Activated CD4-positive, alpha-beta T cell treated with anti-CD3 and anti-CD28 coated beads, Interleukin-2, amount 10 ng/mL, durations not matched to agents 24 days and 14 days (primary cell): ENCODE measurements at regions not wholly inside any gene's neighbourhood (a gene's known extent, or its start where the extent isn't known, plus 50 kb on each side); places are given as distances from the start of the nearest gene placed in this dataset.

Source experiments
- DNase-seq: peaks from one replicate; pipeline ENCODE4 v3.0.0; 2022
- H3K27ac Mint-ChIP-seq: one replicate; pipeline ENCODE4 v1.8.0; 2022; ENCODE audit warnings: mild to moderate bottlenecking, mixed read lengths
- H3K27me3 Mint-ChIP-seq: one replicate; pipeline ENCODE4 v1.8.0; 2022; ENCODE audit warnings: mixed read lengths
- H3K36me3 Mint-ChIP-seq: one replicate; pipeline ENCODE4 v1.8.0; 2022; ENCODE audit warnings: low read depth, mild to moderate bottlenecking, mixed read lengths
- H3K4me1 Mint-ChIP-seq: one replicate; pipeline ENCODE4 v1.8.0; 2021; ENCODE audit warnings: mixed read lengths
- H3K4me3 Mint-ChIP-seq: one replicate; pipeline ENCODE4 v1.8.0; 2022; ENCODE audit warnings: mild to moderate bottlenecking, moderate library complexity, mixed read lengths
- H3K9me3 Mint-ChIP-seq: one replicate; pipeline ENCODE4 v1.8.0; 2021; ENCODE audit warnings: mixed read lengths
- intact Hi-C: fragments of 100-400 bp; cut with micrococcal nuclease; formaldehyde crosslinking; loops from one replicate; pipeline ENCODE4 v1.15.1; 2023

DNA sequence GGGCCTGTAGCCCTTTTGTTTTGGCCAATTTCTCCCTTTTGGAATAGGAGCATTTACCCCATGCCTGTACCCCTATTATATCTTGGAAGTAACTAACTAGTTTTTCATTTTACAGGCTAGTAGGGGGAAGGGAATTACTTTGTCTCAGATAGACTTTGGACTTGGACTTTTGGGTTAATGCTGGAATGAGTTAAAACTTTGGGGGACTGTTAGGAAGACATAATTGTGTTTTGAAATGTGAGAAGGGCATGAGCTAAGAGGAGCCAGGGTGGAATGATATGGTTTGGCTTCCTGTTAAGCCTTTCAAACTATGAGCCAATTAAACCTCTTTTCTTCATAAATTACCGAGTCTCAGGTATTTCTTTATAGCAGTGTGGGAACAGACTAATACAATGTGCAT, 168.1 kb downstream of the FGF1 start:
- Mint-ChIP-seq H3K4me3 (no peak overlapping the region), H3K9me3 (peaks cover 8% of the 10 kb centered on the region), H3K4me1 (peaks cover 3% of the 10 kb centered on the region), H3K27me3 (peaks cover 3% of the 10 kb centered on the region), H3K27ac (no peak overlapping the region), H3K36me3 (peaks cover 2% of the 10 kb centered on the region)
- intact Hi-C loops, result no loop called here
- no peak for DNase-seq

DNA sequence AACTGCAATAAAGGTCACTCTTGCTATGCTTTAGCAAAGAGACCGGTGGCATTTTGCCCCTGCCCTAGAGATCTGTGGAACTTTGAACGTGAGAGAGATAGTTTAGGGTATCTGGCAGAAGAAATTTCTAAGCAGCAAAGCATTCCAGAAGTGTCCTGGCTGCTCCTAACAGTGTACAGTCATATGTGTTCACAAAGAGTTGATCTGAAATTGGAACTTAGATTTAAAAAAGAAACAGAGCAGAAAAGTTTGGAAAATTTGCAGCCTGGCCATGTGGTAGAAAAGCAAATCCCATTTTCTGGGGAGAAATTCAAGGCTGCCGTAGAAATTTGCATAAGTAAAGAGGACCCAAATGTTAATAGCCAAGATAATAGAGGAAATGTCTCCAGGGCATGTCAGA, 169.2 kb downstream of the FGF1 start:
- Mint-ChIP-seq H3K4me3 (no peak overlapping the region), H3K36me3 (peaks cover 2% of the 10 kb centered on the region), H3K4me1 (peaks cover 3% of the 10 kb centered on the region), H3K27me3 (peaks cover 2% of the 10 kb centered on the region), H3K9me3 (peaks cover 11% of the 10 kb centered on the region), H3K27ac (no peak overlapping the region)
- no peak for DNase-seq
- intact Hi-C loops, result no loop called here

DNA sequence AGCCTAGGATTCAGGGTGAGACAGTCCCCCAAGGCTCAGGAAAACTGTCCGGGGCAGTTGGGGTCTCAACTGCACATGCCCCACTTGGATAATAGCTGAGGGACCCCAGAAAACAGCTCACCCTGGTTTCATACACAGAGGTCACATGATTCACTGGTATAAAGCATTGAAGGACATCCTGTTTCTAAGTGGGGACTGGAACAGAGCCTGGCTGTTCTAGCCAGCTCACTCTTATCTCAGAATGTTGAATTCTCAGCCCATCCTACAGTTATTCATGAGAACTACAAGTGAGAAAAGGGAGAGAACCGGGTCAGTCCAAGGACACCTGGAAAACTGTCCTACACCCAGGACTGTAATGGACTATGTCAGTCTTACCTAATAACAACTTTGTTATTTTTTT, 170.9 kb downstream of the FGF1 start:
- no peak for DNase-seq
- intact Hi-C loops, result no loop called here
- Mint-ChIP-seq H3K27me3 (peaks cover 2% of the 10 kb centered on the region), H3K9me3 (peaks cover 11% of the 10 kb centered on the region), H3K4me3 (no peak overlapping the region), H3K36me3 (peaks cover 2% of the 10 kb centered on the region), H3K27ac (no peak overlapping the region), H3K4me1 (peaks cover 3% of the 10 kb centered on the region)

DNA sequence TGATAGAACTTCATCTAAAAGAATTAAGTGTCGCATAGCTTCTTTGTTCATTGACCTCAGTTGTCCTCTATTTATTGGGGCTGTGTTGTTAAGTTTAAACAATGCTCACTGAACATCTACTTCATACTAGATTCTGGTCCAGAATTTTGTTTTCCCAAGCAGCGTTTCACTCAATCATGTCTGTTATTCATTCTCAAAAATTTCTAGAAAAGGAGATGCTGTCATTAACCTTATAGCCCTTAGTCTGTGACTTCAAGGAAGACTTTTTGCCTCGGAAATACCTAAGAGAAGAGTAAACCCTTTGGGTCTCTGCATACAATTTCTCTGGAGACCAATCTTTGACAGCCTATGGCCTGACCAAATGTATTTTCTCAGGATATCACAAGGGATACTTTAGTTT, 171.7 kb downstream of the FGF1 start:
- Mint-ChIP-seq H3K4me1 (peaks cover 3% of the 10 kb centered on the region), H3K27me3 (no peaks in the 10 kb centered on the region), H3K9me3 (peaks cover 11% of the 10 kb centered on the region), H3K4me3 (no peak overlapping the region), H3K27ac (no peak overlapping the region), H3K36me3 (peaks cover 2% of the 10 kb centered on the region)
- intact Hi-C loops, result no loop called here
- no peak for DNase-seq

DNA sequence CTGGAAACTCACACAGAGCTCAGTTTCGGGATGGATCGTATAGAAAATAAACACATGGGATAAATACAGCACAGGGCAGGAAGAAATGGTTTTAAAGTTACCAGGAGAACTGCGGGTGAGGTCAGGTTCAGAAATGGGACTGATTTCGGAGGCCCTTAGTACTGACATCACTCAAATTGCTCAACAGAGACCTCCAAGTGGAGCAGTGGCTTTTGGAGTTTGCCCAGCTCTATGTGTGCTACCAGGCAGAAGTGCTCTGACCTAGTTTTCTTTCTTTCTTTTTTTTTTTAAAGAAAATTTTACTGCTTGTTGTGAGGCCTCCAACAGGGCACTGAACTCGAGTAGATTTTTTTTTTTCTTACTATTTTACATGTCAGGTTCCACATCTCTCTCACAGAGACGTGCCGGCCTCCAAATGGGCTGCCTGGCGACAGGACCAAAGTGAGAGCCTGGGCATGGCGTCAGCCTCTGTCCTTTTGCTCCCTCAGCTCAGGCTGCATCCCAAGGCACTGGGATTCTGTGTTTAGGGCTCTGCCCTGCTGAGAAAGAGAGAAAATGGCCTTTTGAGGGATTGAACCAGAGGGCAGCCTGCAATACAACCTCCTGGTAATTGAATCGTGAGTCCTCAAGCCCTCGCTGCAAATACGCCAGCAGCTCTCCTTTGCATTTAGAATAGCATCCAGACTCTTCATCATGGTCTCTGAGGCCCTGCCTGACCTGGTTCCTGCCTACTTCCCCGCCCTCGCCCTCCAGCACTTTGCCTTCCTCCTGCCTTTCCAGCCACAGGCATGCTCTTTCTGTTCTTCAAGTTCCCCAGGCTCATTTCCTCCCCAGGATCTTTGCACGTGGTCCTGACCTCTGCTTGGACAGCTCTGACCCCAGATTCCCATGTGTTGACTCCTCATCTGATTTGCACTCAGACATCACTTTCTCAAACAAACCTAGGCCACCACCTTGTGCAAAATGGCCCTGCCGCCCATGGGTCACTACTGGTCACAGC, 173.5 kb downstream of the FGF1 start:
- Mint-ChIP-seq H3K4me1 (peaks cover 18% of the 10 kb centered on the region), H3K4me3 (no peak overlapping the region), H3K9me3 (peaks cover 11% of the 10 kb centered on the region), H3K27ac (no peak overlapping the region), H3K27me3 (no peaks in the 10 kb centered on the region), H3K36me3 (peaks cover 2% of the 10 kb centered on the region)
- intact Hi-C loops, result no loop called here
- DNase-seq, result no peak

DNA sequence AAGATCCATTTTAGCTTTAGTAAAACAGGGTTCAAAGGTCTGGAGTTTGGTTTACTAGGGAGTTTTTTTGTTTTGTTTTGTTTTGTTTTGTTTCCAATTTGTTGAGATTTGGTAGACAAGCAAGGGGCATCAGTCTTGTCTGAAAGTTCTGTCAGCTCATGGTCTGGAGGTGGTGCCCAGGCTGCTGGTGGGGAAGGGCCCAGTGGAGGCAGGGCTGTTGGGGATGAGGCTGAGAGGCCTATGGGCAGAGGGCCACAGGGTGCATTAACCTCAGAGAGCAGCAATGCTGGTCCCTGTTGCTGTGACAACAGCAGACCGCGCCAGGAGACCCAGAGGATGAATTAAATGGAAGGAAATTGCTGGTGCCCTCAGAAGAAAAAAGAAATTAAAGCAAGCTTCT, 174.5 kb downstream of the FGF1 start:
- H3K36me3 Mint-ChIP-seq, result peaks cover 2% of the 10 kb centered on the region
- intact Hi-C loops, result no loop called here
- no peak for DNase-seq
- no peaks in the 10 kb centered on the region for H3K27me3 Mint-ChIP-seq
- peaks cover 21% of the 10 kb centered on the region for H3K4me1 Mint-ChIP-seq
- peaks cover 6% of the 10 kb centered on the region for H3K9me3 Mint-ChIP-seq
- no peak overlapping the region for H3K27ac Mint-ChIP-seq
- no peak overlapping the region for H3K4me3 Mint-ChIP-seq

DNA sequence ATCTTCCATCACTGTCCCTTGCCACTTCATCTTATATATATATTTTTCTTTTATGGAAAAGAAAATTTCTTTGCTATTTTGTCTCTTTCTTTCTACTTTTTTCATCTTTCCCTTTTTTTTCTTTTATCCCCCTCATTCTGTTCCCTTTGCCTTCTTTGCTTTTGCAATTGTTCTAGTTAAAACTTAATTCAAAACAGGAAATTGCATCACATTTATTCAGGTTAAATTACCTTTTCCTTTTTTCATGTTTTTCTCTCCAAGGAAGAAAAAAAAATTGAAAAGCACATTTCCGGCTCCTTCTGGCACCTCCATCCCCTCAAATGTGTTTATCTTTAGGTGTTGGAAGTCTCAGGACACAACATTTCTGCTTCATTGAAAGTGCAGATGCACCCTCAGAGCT, 176.9 kb downstream of the FGF1 start:
- Mint-ChIP-seq H3K27me3 (no peaks in the 10 kb centered on the region), H3K9me3 (peaks cover 4% of the 10 kb centered on the region), H3K36me3 (no peaks in the 10 kb centered on the region), H3K27ac (no peak overlapping the region), H3K4me3 (no peak overlapping the region), H3K4me1 (peaks cover 27% of the 10 kb centered on the region)
- no peak for DNase-seq
- intact Hi-C loops, result loop anchor here (5.0 to 10.0 kb wide), 2 partner anchors 77 to 316 kb away; no protein-coding TSS in a partner anchor

DNA sequence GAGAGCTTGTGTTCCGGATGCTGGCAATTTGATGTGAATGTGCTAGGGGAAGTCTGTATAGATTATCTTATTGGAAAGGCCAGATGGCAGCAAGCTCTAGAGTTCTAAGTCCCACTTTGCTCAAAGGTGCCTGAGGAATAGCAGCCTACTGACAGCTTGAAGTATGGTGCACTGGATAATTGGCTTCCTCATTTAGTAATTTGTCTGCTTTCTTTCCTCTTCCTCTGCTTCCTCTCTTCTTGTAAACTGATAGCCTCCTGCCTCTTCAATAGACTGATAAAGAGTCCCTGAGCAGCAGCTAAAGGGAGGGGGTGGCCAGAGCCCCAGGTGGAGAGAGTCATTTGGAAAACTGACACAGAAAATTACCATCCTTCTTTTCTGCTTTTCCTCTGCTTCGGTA, 177.3 kb downstream of the FGF1 start:
- H3K4me3 Mint-ChIP-seq, result no peak overlapping the region
- no peaks in the 10 kb centered on the region for H3K36me3 Mint-ChIP-seq
- H3K4me1 Mint-ChIP-seq, result peaks cover 32% of the 10 kb centered on the region
- intact Hi-C loops, result loop anchor here (5.0 to 10.0 kb wide), 2 partner anchors 76 to 316 kb away; no protein-coding TSS in a partner anchor
- H3K27me3 Mint-ChIP-seq, result no peaks in the 10 kb centered on the region
- no peak overlapping the region for H3K27ac Mint-ChIP-seq
- peaks cover 8% of the 10 kb centered on the region for H3K9me3 Mint-ChIP-seq
- no peak for DNase-seq

DNA sequence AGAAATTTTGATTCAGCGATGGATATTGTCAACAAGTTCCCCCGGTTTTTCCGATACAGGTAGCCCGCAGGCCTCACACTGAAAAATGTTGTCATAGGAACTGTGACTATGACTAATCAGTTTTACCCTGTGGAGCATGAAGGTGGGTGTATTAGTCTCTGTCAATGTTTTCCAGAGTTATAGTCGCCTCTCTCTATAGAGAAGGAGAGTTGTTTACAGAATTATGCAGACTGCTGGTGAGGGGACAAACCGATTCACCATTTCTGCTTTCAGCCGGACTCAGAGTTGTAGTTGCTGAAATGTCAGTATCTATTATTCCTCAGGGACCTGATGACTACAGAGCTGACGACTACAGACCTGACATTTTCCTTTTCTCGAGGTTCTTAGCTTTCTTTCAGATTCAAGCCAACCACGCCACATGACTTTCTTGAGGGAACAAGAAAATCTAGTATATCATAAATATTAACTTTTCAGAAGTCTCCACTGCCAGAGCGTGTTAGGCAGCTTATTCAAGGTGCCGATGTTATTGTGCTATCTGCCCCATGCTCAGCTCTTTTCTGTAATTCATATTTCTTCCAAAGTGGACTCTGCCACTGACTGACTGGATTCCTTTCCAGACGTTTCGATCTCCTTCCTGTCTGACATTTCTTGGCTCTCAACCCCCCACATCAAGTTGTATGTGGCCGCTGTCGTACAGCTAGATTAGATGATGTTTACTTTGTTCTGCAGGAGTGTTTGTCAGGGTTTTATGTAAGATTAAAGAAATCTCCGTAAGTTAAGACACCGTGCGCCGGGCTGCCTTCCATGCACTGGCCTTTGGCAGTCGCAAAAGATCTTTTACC, 178.1 kb downstream of the FGF1 start:
- no peaks in the 10 kb centered on the region for H3K27me3 Mint-ChIP-seq
- H3K9me3 Mint-ChIP-seq, result peaks cover 10% of the 10 kb centered on the region
- H3K27ac Mint-ChIP-seq, result peak overlapping the region; percentile 75
- H3K36me3 Mint-ChIP-seq, result no peaks in the 10 kb centered on the region
- peaks cover 34% of the 10 kb centered on the region for H3K4me1 Mint-ChIP-seq
- no peak for DNase-seq
- intact Hi-C loops, result loop anchor here (1.0 to 10.0 kb wide), 3 partner anchors 35 to 317 kb away; no protein-coding TSS in a partner anchor
- peak overlapping the region; percentile 17 for H3K4me3 Mint-ChIP-seq

DNA sequence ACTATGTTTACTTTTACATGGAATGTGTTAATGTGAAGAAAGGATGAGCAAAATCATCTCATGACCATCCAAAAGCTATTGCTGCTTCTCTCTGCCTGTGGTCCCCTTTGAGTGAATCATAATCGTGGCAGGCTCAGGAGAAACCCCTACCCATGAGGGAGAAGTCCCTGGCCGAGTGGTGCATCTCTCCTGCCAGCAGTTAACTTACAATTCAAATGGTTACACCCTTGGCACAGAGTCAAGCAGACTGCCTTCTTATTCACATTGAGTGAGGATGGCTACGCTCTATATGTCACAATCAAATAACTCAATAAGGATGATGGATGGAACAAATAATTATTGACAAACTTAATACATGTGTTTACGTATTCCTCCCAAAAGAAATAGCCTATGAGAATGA, 179.1 kb downstream of the FGF1 start:
- Mint-ChIP-seq H3K4me3 (no peak overlapping the region), H3K4me1 (peaks cover 34% of the 10 kb centered on the region), H3K27ac (peak overlapping the region; percentile 54), H3K9me3 (peaks cover 7% of the 10 kb centered on the region), H3K27me3 (no peaks in the 10 kb centered on the region), H3K36me3 (no peaks in the 10 kb centered on the region)
- no peak for DNase-seq
- intact Hi-C loops, result loop anchor here (1.0 to 10.0 kb wide), 3 partner anchors 34 to 318 kb away; no protein-coding TSS in a partner anchor

DNA sequence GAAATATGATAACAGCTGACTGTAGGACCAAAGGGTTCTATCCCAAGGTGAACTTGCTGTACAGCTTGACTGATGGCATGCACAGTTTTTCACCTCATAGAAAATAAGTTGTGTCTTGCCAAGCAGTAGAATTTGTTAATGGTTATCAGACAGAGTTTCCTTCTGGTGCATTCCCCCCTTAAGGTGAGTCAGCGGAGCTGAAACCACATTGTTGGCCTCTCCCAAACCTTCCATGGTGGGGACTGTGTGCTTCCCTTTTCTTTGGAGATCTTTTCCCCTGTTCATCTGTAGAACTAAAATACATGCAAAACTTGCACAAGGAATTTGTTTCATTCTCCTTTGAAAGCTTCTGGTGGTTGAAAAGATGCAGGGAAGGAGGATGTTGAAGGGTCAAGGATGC, 179.8 kb downstream of the FGF1 start:
- Mint-ChIP-seq H3K36me3 (no peaks in the 10 kb centered on the region), H3K4me1 (peaks cover 34% of the 10 kb centered on the region), H3K9me3 (peaks cover 7% of the 10 kb centered on the region), H3K27ac (peak overlapping the region; percentile 31), H3K4me3 (peak overlapping the region; percentile 0), H3K27me3 (no peaks in the 10 kb centered on the region)
- intact Hi-C loops, result loop anchor here (5.0 to 10.0 kb wide), 2 partner anchors 74 to 319 kb away; no protein-coding TSS in a partner anchor
- no peak for DNase-seq

DNA sequence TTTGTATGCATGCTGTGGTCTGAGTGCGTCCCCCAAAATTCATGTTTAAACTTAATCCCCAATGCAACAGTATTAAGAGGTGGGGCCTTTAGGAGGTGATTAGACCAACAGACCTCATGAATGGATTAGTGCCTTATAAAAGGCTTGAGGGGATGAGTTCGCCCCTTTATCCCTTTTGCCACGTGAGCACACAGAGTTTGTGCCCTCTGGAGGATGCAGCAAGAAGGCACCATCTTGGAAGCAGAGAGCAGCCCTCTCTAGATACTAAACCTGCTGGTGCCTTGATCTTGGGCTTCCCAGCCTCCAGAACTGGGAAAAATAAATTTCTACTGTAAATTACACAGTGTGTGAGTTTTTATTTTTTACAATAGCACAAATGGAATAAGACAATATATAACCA, 177.1 kb upstream of the SPRY4 start:
- no peak for DNase-seq

DNA sequence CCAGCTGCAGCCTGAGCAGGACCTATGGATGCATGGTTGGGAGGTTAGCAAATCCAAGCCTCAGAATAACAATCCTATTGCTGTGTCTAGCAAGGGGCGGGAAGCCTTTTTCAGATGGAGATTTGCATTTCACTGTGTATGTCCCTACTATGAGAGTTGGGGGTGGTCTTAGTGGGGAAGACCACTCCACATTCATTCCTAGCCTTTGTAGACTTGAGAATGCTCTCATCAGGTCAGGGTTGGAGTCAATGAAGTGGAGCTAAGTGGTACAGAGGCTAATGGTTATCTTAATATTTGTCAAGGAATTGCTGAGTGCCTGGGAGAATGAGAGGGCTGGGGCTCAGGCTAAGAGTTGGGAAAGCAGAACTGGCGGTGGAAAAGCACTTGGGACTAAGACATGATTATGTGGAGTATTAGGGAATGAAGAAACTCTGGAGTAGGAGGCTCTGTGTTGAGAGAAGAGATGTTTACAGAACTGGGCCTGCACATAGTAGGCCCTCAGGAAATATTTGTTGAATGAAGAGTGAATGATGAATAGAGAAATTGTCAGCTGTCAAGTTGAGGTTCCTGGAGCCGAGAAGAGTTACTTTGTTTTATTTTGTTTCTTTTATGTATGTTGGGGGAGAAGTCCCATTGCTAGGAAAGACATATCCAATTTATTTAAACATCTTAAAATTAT, 175.5 kb upstream of the SPRY4 start:
- Mint-ChIP-seq H3K9me3 (peaks cover 7% of the 10 kb centered on the region), H3K4me3 (no peak overlapping the region), H3K27me3 (peaks cover 2% of the 10 kb centered on the region), H3K4me1 (peaks cover 10% of the 10 kb centered on the region), H3K27ac (no peak overlapping the region), H3K36me3 (no peaks in the 10 kb centered on the region)
- no peak for DNase-seq
- intact Hi-C loops, result loop anchor here (10.0 kb wide), 1 partner anchor 324 kb away; no protein-coding TSS in a partner anchor

More for the DNA sequence above, 177.1 kb upstream of the SPRY4 start:
- intact Hi-C loops, result loop anchor here (10.0 kb wide), 1 partner anchor 323 kb away; no protein-coding TSS in a partner anchor
- H3K9me3 Mint-ChIP-seq, result peaks cover 7% of the 10 kb centered on the region
- no peak overlapping the region for H3K27ac Mint-ChIP-seq
- no peaks in the 10 kb centered on the region for H3K27me3 Mint-ChIP-seq
- H3K4me1 Mint-ChIP-seq, result peaks cover 16% of the 10 kb centered on the region
- H3K36me3 Mint-ChIP-seq, result no peaks in the 10 kb centered on the region
- H3K4me3 Mint-ChIP-seq, result no peak overlapping the region
